ENCODE measurements at regions not wholly inside any gene's neighbourhood (a gene's known extent, or its start where the extent isn't known, plus 50 kb on each side); places are given as distances from the start of the nearest gene placed in this dataset.

DNA sequence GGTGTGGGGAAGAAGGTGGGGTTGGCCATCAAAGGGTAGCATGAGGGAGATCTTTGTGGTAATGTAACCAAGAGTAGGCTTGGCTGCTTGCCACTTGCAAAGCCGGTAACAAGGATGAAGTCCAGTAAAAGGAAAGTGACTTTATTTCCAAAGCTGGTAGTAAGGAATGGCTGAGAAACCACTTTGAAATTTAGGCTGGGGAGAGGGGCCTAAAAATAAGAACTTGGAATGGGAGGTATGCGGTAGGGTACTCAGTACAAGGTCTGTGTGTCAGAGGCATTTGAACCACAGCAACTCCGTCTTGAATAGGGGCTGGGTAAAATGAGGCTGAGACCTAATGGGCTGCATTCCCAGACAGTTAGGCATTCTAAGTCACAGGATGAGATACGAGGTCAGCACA lies 216.0 kb upstream of the ISX start:
- TF ChIP-seq, protein P1, sequence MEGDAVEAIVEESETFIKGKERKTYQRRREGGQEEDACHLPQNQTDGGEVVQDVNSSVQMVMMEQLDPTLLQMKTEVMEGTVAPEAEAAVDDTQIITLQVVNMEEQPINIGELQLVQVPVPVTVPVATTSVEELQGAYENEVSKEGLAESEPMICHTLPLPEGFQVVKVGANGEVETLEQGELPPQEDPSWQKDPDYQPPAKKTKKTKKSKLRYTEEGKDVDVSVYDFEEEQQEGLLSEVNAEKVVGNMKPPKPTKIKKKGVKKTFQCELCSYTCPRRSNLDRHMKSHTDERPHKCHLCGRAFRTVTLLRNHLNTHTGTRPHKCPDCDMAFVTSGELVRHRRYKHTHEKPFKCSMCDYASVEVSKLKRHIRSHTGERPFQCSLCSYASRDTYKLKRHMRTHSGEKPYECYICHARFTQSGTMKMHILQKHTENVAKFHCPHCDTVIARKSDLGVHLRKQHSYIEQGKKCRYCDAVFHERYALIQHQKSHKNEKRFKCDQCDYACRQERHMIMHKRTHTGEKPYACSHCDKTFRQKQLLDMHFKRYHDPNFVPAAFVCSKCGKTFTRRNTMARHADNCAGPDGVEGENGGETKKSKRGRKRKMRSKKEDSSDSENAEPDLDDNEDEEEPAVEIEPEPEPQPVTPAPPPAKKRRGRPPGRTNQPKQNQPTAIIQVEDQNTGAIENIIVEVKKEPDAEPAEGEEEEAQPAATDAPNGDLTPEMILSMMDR (IDR thresholded peaks at IDR 0.05; ENCODE audit: insufficient read depth, low read depth, low read length): no peak
- no peaks in the 10 kb centered on the region for H3K27me3 ChIP-seq (ENCODE audit: control insufficient read depth, insufficient read depth, low read length)
- H3K4me3 ChIP-seq (ENCODE audit: low read depth, low read length): no peak overlapping the region
- H3K36me3 ChIP-seq (ENCODE audit: control insufficient read depth, insufficient read depth, low read length): no peaks in the 10 kb centered on the region
- DNase-seq (ENCODE audit: low read depth): no peak
- POLR2A ChIA-PET: no interaction called here
- CTCF ChIA-PET: no interaction called here

DNA sequence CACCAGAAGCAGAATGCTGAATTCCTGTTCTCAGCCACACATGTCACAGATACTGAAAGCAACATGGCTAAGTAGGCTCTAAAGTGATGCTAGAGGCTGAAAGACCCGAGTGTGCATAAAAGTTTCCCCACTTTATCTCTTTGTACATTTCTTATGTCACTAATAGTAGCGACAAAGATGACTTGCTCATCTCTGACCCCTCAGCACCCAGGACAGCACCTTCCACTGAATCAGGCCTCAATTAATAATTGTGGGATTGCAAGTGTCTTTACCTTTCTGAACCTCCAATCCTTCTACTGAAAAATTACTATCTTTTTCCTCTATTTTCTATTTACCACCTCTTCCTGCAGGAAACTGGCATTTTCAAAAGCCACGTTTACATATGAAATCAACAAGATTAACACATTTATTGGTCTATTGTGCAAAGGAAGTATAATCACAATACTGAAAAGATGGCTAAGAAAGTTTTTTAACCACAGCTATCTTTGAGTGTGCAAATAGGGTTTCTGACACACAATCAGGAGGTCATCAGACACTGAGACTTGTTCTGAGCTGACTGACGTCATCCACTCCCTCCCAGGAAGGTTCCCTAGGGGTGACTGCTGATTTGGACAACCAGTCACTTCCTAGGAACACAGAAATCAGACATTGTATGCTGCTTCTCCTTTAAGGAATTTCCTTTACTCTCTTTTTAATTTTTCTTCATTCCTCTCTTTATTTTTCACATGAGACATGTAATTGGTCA lies 213.9 kb upstream of the ISX start:
- no peak for DNase-seq (ENCODE audit: low read depth)
- POLR2A ChIA-PET: no interaction called here
- CTCF ChIA-PET: no interaction called here
- no peaks in the 10 kb centered on the region for H3K27me3 ChIP-seq (ENCODE audit: control insufficient read depth, insufficient read depth, low read length)
- no peaks in the 10 kb centered on the region for H3K36me3 ChIP-seq (ENCODE audit: control insufficient read depth, insufficient read depth, low read length)
- TF ChIP-seq, protein P1 (IDR thresholded peaks at IDR 0.05; ENCODE audit: insufficient read depth, low read depth, low read length): no peak
- no peak overlapping the region for H3K4me3 ChIP-seq (ENCODE audit: low read depth, low read length)

DNA sequence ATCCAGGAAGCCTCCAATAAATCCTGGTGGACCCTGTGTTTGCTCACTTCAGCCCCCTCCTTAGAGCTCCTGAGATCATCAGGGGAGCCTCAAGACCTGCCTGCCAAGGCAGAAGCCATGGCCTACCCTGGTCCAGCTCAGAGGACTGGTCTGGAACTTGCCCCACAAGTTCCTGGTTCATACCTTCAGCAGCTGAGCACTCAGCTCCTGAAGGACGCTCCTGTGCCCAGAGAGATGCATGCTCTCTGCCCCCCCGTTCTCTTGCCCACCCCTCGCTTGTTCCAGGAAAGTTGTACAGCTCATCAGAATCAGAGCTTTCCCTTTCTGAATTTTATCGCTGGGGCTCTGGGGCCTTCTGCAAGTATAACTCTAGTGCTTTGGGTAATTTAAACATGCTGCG lies 210.5 kb upstream of the ISX start:
- Histone ChIP-seq H3K4me3 (ENCODE audit: low read depth, low read length) (no peak overlapping the region), H3K27me3 (ENCODE audit: control insufficient read depth, insufficient read depth, low read length) (no peaks in the 10 kb centered on the region), H3K36me3 (ENCODE audit: control insufficient read depth, insufficient read depth, low read length) (no peaks in the 10 kb centered on the region)
- POLR2A ChIA-PET: no interaction called here
- no peak for DNase-seq (ENCODE audit: low read depth)
- CTCF ChIA-PET: no interaction called here
- TF ChIP-seq, protein P1 (IDR thresholded peaks at IDR 0.05; ENCODE audit: insufficient read depth, low read depth, low read length): no peak

DNA sequence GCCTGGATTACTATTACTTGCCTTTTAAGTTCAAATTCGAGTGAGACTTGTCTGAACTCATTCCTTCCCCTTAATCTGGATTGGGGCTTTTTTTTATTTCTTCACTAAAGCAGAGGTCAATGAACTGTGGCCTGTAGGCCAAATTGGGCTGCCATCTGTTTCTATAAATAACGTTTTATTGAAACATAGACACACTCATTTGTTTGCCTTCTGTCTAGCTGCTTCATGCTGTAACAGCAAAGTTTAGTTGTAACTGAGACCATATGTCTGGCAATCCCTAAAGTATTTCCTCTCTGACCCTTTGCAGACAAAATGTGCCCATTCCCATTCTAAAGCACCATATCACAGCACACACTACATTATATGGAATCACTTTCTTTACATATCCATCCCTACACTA lies 207.9 kb upstream of the ISX start:
- DNase-seq (ENCODE audit: low read depth): no peak

DNA sequence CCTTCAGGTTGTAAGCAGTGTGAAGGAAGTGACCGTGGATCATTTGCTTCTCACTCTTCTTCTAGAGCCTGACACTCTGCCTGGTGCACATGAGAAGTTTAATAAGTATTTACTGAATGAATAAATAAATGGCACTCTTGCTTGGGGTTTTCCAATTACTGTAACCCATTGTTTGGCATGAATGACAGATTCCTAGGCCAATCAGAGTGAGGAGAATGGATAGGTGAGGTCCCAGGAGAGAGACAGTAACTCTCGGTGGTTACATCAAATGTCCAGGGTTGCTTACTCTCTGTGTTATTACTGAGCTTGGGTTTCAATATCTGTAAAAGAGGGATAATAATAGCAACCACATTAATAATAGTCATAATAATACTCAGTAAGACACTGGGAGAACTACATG lies 204.2 kb upstream of the ISX start:
- H3K27me3 ChIP-seq (ENCODE audit: control insufficient read depth, insufficient read depth, low read length): no peaks in the 10 kb centered on the region
- no peaks in the 10 kb centered on the region for H3K36me3 ChIP-seq (ENCODE audit: control insufficient read depth, insufficient read depth, low read length)
- POLR2A ChIA-PET: no interaction called here
- DNase-seq (ENCODE audit: low read depth): no peak
- TF ChIP-seq, protein P1 (IDR thresholded peaks at IDR 0.05; ENCODE audit: insufficient read depth, low read depth, low read length): no peak
- H3K4me3 ChIP-seq (ENCODE audit: low read depth, low read length): no peak overlapping the region
- CTCF ChIA-PET: no interaction called here

More for the DNA sequence above, 207.9 kb upstream of the ISX start:
- TF ChIP-seq, protein P1 (IDR thresholded peaks at IDR 0.05; ENCODE audit: insufficient read depth, low read depth, low read length): no peak
- Histone ChIP-seq H3K36me3 (ENCODE audit: control insufficient read depth, insufficient read depth, low read length) (no peaks in the 10 kb centered on the region), H3K4me3 (ENCODE audit: low read depth, low read length) (no peak overlapping the region), H3K27me3 (ENCODE audit: control insufficient read depth, insufficient read depth, low read length) (no peaks in the 10 kb centered on the region)
- ChIA-PET CTCF (interaction anchor here (1.5 kb wide), 1 partner anchor 12 kb away, joined by 4 read pairs; no protein-coding TSS in a partner anchor), POLR2A (no interaction called here)
